NCI-H128 (cell line): ENCODE measurements at regions not wholly inside any gene's neighbourhood (a gene's known extent, or its start where the extent isn't known, plus 50 kb on each side); places are given as distances from the start of the nearest gene placed in this dataset.
"Not testable (repeated sequence)": the region's sequence is repeated elsewhere in the genome, so short reads cannot be mapped to it uniquely, and the experiment has no call there.

Experiments used
- DNase-seq: peaks from one replicate; lab custom pipeline; 2025; ENCODE audit not compliant: unreplicated experiment; lab: John Stamatoyannopoulos, UW

DNA sequence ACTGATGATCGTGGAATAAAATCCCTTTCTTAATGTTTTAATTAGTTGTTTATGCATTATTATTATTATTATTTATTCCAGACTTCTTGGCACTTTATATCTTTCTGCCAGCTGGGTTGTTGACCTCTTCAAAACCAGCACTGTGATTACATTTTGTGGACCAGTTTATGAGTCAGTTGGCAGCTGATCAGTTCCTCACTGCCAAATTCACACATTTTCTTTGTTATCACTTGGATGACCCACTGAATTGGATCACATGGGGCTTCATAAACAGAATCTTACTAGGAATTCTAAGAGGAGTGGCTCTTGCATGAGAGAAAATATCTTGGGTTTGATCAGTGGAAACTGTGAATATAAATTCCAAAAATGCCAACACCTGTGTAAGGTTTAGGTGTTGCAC is 321.8 kb upstream of the SPRED2 start:
- DNase-seq: no peak

GRCh38 chr2:65751408-65751807 is 319.0 kb upstream of the SPRED2 start:
- DNase-seq: no peak

- no peak for DNase-seq
Measured at GRCh38 chr2:65749545-65749944, 317.1 kb upstream of the SPRED2 start.

- not testable (repeated sequence) for DNase-seq
Measured at GRCh38 chr2:65747875-65748274, 315.5 kb upstream of the SPRED2 start.

DNA sequence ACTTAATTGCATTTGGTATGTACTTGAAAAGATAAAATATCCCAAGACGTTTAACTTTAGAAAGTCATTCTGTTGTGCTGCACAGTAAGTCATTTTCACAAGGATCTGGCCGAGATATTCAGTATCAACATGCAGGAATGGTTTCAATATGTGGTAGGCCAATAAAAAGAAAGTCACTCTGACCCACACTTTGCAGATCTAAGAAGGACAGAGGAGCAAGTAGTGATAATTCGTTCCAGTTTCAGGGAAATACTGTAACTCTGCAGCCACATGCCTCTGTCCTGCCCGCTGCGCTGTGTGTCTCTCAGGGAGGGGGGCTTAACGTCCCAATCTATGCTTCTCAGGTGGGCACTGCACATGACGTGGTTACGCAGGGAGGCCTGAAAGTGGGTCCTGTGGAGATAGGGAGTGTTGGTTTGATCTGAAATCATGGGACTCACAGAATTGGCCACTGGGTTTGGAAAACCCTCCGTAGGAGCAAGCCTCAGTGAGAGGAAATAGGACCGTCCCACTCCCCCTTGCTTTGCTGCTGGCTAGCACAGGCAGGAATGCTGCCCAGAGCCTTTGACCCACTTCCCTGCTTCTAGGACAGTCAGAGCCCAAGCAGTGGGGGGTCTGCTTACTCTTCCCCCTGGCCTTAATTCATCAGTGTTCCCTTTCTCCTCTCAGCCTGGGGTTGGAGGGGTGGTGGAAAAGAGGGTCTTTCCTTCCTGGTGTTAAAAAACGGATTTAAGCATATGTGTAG is 314.7 kb upstream of the SPRED2 start:
- DNase-seq: no peak

DNA sequence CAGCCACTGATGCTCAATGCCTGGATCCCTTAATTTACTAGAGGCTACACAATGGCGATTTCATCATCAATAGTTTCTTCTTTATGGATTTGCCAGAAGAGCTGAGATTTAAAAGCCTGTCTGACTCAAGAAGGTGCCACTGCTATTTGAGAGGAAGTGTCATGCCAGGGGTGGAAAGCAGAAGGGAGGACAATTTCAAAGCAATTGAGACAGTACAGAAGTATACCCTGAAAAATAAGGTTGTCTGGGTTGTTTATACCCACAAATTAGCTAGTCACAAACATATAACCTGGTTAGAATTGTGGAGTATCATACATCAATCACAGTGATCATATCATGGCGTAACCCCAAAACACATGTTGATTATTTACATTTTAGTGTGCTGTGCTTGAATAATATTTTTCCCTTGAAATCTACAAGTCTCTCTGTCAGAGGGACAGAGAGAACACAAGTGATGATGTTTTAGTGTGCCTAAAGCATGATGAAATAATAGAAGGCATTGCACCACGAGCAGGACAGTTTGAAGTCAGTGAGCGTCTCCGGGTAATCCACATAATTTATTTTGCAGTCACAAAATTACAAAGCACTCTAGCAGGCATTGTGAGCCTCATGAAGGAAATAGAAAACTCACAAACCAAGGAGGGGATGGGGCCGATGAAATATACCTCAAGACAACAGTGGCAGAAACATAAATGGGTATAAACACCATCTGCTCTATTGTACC is 312.2 kb upstream of the SPRED2 start:
- no peak for DNase-seq

- no peak for DNase-seq
Measured at GRCh38 chr2:65742977-65743376, 310.6 kb upstream of the SPRED2 start.

GRCh38 chr2:65739927-65740326 is 307.5 kb upstream of the SPRED2 start:
- DNase-seq: no peak

DNA sequence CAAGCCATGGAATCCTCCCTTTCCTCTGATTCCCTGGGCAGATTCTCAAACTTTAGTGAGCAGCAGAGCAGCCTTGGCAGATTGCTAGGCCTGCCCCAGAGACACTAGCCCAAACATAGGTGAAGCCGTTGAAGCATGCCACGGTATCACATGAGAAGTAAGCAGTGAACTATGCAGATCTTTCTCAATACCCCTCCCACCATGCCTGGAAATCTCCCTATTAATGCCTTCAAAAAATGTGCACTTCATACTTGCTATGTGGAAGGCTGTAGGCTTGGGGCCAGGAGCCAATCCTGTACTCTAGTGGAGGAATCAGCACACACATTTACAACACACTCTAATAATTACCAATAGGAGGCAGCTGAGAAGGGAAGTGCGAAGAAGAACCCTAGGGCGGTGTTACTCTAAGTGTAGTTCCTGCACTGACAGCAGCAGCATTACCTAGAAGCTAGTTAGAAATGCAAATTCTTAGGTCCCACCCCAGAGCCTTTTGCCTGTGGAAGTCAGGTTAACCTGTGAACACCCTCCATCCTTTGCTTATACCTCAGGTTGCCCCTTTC is 305.1 kb upstream of the SPRED2 start:
- no peak for DNase-seq

DNA sequence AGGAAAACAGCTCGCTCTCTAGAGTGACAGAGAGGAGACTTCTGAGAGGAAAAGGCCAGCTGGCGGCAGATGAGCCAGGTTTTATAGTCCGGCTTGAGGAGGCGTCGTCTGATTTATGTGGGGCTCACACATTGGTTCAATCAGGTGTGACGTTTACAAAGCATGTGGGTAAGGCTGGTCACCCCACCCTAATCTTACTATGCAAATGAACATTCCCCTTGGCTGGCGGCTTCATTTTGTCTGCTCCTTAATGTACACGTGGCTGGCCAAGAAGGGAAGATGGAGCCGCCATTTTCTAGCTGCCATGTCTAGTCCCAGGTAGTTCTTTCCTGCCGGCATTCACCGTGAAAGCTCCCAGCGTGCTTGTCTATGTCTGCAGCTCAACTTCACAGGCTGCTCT is 299.1 kb upstream of the SPRED2 start:
- no peak for DNase-seq

GRCh38 chr2:65730186-65730585 is 297.8 kb upstream of the SPRED2 start:
- no peak for DNase-seq

DNA sequence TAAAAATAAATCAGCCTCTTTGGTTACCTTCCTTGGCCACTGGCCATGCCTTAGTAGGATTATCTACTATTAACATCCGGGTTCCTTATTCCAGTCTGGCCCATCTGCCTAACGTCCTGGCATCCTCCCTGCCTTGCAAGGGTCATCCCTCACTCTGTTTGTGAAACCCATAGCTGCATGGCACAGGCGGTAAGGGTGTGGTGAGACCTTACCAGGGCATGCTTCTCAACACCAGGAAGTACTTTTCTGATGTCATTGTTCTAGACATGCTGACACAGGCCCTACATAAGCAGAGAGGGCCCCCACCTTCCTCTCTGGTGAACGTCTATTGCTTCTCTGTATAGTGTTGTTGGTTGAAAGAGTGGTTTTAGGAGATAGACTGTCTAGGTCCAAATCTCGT is 296.8 kb upstream of the SPRED2 start:
- no peak for DNase-seq

GRCh38 chr2:65728477-65729180 is 296.2 kb upstream of the SPRED2 start:
- DNase-seq: no peak

DNA sequence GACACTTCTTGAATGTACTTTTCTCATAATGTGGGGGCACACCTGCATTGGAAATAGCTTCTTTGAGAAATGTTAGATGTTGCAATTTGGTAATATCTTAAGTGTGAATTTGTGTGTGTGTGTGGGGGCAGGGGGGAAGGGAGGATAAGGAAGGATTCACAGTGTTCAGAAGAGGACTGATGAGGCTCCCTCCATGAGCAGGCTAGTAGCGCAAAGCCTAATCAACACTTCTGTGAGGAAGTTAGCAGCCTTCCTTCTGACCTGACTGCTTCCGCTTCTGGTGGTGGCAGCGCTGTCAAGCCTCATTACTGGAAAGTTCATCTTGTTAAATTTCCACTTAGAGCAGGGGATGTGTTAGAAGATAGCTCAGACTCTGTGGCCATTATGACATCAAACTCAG is 295.4 kb upstream of the SPRED2 start:
- DNase-seq: no peak

DNA sequence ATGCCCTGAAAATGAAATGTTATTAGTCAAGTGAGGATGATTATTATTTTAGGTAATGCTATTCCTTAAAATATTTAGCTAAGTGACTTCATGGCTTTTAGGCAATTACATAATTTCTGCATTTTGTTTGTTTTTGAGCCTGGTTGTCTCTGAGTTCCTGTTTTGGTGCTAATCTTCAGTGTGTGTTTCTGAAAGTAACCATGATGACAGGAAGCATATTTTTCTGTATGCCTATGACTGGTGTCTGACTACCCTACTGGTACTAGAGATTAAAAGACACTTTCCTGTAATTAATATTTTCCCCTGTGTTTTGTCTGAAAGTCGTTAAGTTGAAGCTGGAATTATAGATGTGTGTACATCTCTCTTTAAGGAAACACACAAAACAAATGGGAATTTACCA is 295.0 kb upstream of the SPRED2 start:
- DNase-seq: no peak

GRCh38 chr2:65724752-65725151 is 292.4 kb upstream of the SPRED2 start:
- no peak for DNase-seq

- DNase-seq: no peak
Measured at GRCh38 chr2:65724336-65724735, 291.9 kb upstream of the SPRED2 start.

- peak; percentile 9 for DNase-seq
Measured at GRCh38 chr2:65722028-65722778, 289.8 kb upstream of the SPRED2 start.

DNA sequence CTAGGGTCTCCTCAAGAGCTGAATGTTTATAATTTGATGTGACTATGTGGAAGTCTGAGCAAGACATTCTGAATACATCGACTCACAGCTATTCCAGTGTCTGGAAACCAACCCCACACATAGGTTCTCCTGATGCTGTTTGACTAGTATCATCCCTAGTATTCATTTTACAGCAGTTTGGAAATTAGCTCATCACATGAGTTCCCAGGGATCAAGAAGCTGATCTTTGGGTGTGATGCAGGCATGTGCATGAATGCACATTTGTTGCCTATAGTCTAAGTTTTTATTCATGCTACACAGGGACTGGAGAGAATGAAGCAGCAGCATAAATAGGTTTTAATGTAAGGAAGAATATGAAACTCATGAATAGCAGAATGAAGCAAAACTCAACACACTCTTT is 284.3 kb upstream of the SPRED2 start:
- no peak for DNase-seq

DNA sequence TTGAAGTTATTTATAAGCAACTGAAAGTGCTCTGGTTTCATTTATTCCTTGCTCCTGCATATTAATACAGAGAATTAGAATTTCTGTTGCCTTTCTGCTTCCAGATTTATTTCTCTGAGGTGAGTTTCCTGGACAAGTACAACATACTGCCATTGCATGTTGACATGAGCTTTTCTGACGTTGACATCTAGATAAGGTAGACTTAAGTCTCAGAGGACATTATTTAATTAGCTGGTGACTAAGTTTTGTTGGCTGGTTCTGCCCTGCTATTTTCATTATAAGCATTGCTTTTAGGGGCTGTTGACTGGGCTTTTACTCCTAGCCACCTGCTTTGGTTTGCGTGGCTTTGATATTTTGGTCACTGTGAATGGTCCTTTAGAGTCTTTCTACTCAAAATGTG is 282.9 kb upstream of the SPRED2 start:
- no peak for DNase-seq

GRCh38 chr2:65714866-65715265 is 282.5 kb upstream of the SPRED2 start:
- DNase-seq: no peak
